ENCODE measurements at regions not wholly inside any gene's neighbourhood (a gene's known extent, or its start where the extent isn't known, plus 50 kb on each side); places are given as distances from the start of the nearest gene placed in this dataset.
"Not testable (repeated sequence)": the region's sequence is repeated elsewhere in the genome, so short reads cannot be mapped to it uniquely, and the experiment has no call there.

DNA sequence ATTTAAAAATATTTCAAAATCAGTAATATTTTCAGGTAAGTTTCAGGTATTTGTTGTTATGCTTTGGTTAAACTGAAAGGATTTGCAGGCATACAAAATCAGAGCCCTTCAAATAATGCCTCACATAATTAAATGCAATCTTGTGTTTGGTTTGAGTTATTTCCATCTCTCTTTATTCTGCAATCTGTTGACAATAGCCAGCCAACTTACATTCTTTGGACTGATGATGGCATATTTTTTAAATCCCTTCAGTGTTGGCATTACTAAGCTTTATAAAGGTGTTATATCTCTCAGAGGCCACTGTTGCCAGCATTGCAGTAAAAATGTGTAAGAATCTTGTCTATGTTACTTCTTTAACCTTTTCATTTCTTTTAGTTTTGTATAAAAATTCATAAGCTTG lies 257.2 kb upstream of the RFC3 start:
- H3K9me3 ChIP-seq (ENCODE audit: insufficient read depth, low read depth, low read length): no peaks in the 10 kb centered on the region
- no peak overlapping the region for H3K27ac Mint-ChIP-seq (ENCODE audit: unreplicated experiment)
- H3K79me2 ChIP-seq (ENCODE audit: insufficient read depth, low read length): no peaks in the 10 kb centered on the region
- H3K27ac ChIP-seq (ENCODE audit: low read depth, low read length): no peak overlapping the region
- DNase-seq (ENCODE audit: low read depth) (no peak), FAIRE-seq (no peak)
- no peaks in the 10 kb centered on the region for H3K4me1 Mint-ChIP-seq (ENCODE audit: low read depth, unreplicated experiment)
- no peak overlapping the region for H3K9ac ChIP-seq (ENCODE audit: low read length)
- H3K4me2 ChIP-seq (ENCODE audit: low read length): no peak overlapping the region
- no peaks in the 10 kb centered on the region for H4K20me1 ChIP-seq (ENCODE audit: insufficient read depth, low read length)
- H3K36me3 ChIP-seq (ENCODE audit: insufficient read depth, low read length): no peaks in the 10 kb centered on the region
- no peaks in the 10 kb centered on the region for H3K36me3 Mint-ChIP-seq (ENCODE audit: low read depth, unreplicated experiment)
- no peaks in the 10 kb centered on the region for H3K27me3 Mint-ChIP-seq (ENCODE audit: low read depth, unreplicated experiment)
- H3K4me3 Mint-ChIP-seq (ENCODE audit: unreplicated experiment): no peak overlapping the region
- H2AFZ ChIP-seq (ENCODE audit: low read depth, low read length): no peak overlapping the region
- H3K4me3 ChIP-seq (ENCODE audit: insufficient read depth, low read depth, low read length): no peak overlapping the region
- H3K27me3 ChIP-seq (ENCODE audit: insufficient read depth, low read length): no peaks in the 10 kb centered on the region
- no peaks in the 10 kb centered on the region for H3K4me1 ChIP-seq (ENCODE audit: insufficient read depth, low read length)
- no peak for TF ChIP-seq EZH2 (IDR thresholded peaks at IDR 0.05; ENCODE audit: insufficient read depth, low read length)
- TF ChIP-seq, protein P1, sequence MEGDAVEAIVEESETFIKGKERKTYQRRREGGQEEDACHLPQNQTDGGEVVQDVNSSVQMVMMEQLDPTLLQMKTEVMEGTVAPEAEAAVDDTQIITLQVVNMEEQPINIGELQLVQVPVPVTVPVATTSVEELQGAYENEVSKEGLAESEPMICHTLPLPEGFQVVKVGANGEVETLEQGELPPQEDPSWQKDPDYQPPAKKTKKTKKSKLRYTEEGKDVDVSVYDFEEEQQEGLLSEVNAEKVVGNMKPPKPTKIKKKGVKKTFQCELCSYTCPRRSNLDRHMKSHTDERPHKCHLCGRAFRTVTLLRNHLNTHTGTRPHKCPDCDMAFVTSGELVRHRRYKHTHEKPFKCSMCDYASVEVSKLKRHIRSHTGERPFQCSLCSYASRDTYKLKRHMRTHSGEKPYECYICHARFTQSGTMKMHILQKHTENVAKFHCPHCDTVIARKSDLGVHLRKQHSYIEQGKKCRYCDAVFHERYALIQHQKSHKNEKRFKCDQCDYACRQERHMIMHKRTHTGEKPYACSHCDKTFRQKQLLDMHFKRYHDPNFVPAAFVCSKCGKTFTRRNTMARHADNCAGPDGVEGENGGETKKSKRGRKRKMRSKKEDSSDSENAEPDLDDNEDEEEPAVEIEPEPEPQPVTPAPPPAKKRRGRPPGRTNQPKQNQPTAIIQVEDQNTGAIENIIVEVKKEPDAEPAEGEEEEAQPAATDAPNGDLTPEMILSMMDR (IDR thresholded peaks at IDR 0.05; ENCODE audit: insufficient read depth, low read depth, low read length): no peak
- H3K9me3 Mint-ChIP-seq (ENCODE audit: unreplicated experiment): no peaks in the 10 kb centered on the region

DNA sequence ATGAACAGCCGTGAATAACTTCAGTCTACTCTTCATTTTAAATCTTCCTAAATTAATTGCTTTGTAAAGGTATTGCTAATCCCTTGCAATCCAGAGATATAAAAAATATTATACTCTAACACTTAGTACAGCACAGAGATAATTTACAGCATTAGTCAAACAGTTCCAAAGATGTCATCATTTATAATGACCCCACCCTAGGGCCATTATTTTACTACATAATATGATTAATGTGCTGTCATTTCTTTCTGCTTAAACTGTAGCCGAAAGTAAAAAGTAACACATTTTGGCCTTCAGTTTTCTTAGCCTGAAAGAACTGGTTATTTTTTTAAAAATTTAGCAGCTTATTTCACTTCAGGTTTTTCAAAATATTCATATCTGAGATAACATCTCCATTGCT lies 256.3 kb upstream of the RFC3 start:
- Histone ChIP-seq H3K27me3 (ENCODE audit: insufficient read depth, low read length) (no peaks in the 10 kb centered on the region), H3K27ac (ENCODE audit: low read depth, low read length) (no peak overlapping the region), H3K4me1 (ENCODE audit: insufficient read depth, low read length) (no peaks in the 10 kb centered on the region), H3K9ac (ENCODE audit: low read length) (no peak overlapping the region), H3K4me3 (ENCODE audit: insufficient read depth, low read depth, low read length) (no peak overlapping the region), H3K4me2 (ENCODE audit: low read length) (no peak overlapping the region), H2AFZ (ENCODE audit: low read depth, low read length) (no peak overlapping the region), H3K79me2 (ENCODE audit: insufficient read depth, low read length) (no peaks in the 10 kb centered on the region), H3K36me3 (ENCODE audit: insufficient read depth, low read length) (no peaks in the 10 kb centered on the region), H3K9me3 (ENCODE audit: insufficient read depth, low read depth, low read length) (no peaks in the 10 kb centered on the region), H4K20me1 (ENCODE audit: insufficient read depth, low read length) (no peaks in the 10 kb centered on the region)
- no peak overlapping the region for H3K27ac Mint-ChIP-seq (ENCODE audit: unreplicated experiment)
- DNase-seq (ENCODE audit: low read depth) (no peak), FAIRE-seq (no peak)
- H3K27me3 Mint-ChIP-seq (ENCODE audit: low read depth, unreplicated experiment): no peaks in the 10 kb centered on the region
- TF ChIP-seq, protein P1 (IDR thresholded peaks at IDR 0.05; ENCODE audit: insufficient read depth, low read depth, low read length): no peak
- TF ChIP-seq EZH2 (IDR thresholded peaks at IDR 0.05; ENCODE audit: insufficient read depth, low read length): no peak
- H3K4me3 Mint-ChIP-seq (ENCODE audit: unreplicated experiment): no peak overlapping the region
- peaks cover 2% of the 10 kb centered on the region for H3K36me3 Mint-ChIP-seq (ENCODE audit: low read depth, unreplicated experiment)
- no peaks in the 10 kb centered on the region for H3K9me3 Mint-ChIP-seq (ENCODE audit: unreplicated experiment)
- no peaks in the 10 kb centered on the region for H3K4me1 Mint-ChIP-seq (ENCODE audit: low read depth, unreplicated experiment)

DNA sequence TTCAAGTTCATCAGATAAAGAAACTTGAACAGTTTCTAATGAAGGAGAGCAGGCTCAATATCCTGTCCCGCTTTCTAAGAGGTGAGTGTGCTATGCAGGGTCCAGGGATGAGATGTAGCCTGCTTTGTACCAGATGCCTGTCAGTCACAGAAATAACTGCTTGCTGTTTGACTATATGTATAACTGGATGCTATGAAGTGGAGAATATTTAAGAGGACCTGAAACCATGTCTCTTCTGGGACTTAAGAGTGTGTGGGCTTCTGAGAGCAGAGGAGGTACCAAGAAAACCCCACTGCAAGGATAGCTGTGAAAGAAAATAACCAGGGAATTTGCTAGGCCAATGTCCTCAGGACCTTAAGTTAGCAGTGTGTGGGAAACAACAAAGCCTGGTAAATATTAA lies 246.3 kb upstream of the RFC3 start:
- Histone ChIP-seq H2AFZ (ENCODE audit: low read depth, low read length) (no peak overlapping the region), H3K4me1 (ENCODE audit: insufficient read depth, low read length) (no peaks in the 10 kb centered on the region), H3K9me3 (ENCODE audit: insufficient read depth, low read depth, low read length) (no peaks in the 10 kb centered on the region), H4K20me1 (ENCODE audit: insufficient read depth, low read length) (no peaks in the 10 kb centered on the region), H3K4me3 (ENCODE audit: insufficient read depth, low read depth, low read length) (no peak overlapping the region), H3K36me3 (ENCODE audit: insufficient read depth, low read length) (no peaks in the 10 kb centered on the region), H3K27me3 (ENCODE audit: insufficient read depth, low read length) (peaks cover 2% of the 10 kb centered on the region), H3K9ac (ENCODE audit: low read length) (no peak overlapping the region), H3K4me2 (ENCODE audit: low read length) (no peak overlapping the region), H3K79me2 (ENCODE audit: insufficient read depth, low read length) (no peaks in the 10 kb centered on the region), H3K27ac (ENCODE audit: low read depth, low read length) (no peak overlapping the region)
- H3K4me1 Mint-ChIP-seq (ENCODE audit: low read depth, unreplicated experiment): no peaks in the 10 kb centered on the region
- FAIRE-seq (no peak), DNase-seq (ENCODE audit: low read depth) (no peak)
- H3K27me3 Mint-ChIP-seq (ENCODE audit: low read depth, unreplicated experiment): no peaks in the 10 kb centered on the region
- no peak overlapping the region for H3K4me3 Mint-ChIP-seq (ENCODE audit: unreplicated experiment)
- no peaks in the 10 kb centered on the region for H3K9me3 Mint-ChIP-seq (ENCODE audit: unreplicated experiment)
- H3K27ac Mint-ChIP-seq (ENCODE audit: unreplicated experiment): no peak overlapping the region
- no peaks in the 10 kb centered on the region for H3K36me3 Mint-ChIP-seq (ENCODE audit: low read depth, unreplicated experiment)
- no peak for TF ChIP-seq EZH2 (IDR thresholded peaks at IDR 0.05; ENCODE audit: insufficient read depth, low read length)
- TF ChIP-seq, protein P1 (IDR thresholded peaks at IDR 0.05; ENCODE audit: insufficient read depth, low read depth, low read length): no peak

DNA sequence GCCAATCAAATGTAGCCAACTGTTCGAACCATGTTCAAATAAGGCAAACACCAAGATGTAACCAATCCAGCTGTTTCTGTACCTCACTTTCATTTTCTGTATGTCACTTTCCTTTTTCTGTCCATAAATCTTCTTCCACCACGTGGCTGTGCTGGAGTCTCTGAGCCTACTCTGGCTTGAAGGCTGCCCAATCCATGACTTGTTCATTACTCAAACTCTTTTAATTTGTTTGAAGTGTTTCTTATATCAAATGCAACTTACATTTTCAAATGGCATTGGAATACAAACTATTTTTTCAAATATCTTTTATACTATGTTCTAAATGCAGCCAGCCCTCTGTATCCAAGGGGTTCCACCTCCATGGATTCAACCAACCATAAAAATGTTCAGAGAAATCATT lies 245.6 kb upstream of the RFC3 start:
- H3K27ac ChIP-seq (ENCODE audit: low read depth, low read length); H4K20me1 ChIP-seq (ENCODE audit: insufficient read depth, low read length); H3K9ac ChIP-seq (ENCODE audit: low read length); H3K27me3 Mint-ChIP-seq (ENCODE audit: low read depth, unreplicated experiment); H2AFZ ChIP-seq (ENCODE audit: low read depth, low read length); H3K9me3 Mint-ChIP-seq (ENCODE audit: unreplicated experiment); H3K4me1 ChIP-seq (ENCODE audit: insufficient read depth, low read length); H3K4me3 Mint-ChIP-seq (ENCODE audit: unreplicated experiment); H3K4me1 Mint-ChIP-seq (ENCODE audit: low read depth, unreplicated experiment); H3K36me3 ChIP-seq (ENCODE audit: insufficient read depth, low read length); H3K9me3 ChIP-seq (ENCODE audit: insufficient read depth, low read depth, low read length); H3K79me2 ChIP-seq (ENCODE audit: insufficient read depth, low read length); H3K4me3 ChIP-seq (ENCODE audit: insufficient read depth, low read depth, low read length); DNase-seq (ENCODE audit: low read depth); H3K27ac Mint-ChIP-seq (ENCODE audit: unreplicated experiment); H3K27me3 ChIP-seq (ENCODE audit: insufficient read depth, low read length); H3K36me3 Mint-ChIP-seq (ENCODE audit: low read depth, unreplicated experiment); H3K4me2 ChIP-seq (ENCODE audit: low read length); FAIRE-seq: not testable (repeated sequence)
